Osteoblast (primary cell): ENCODE measurements at regions not wholly inside any gene's neighbourhood (a gene's known extent, or its start where the extent isn't known, plus 50 kb on each side); places are given as distances from the start of the nearest gene placed in this dataset.

Experiments used
- DNase-seq: peaks from one replicate; pipeline ENCODE4 v3.0.0; 2011; ENCODE audit warnings: low spot score, mixed read lengths; ENCODE audit not compliant: insufficient read length; ENCODE audit errors: missing footprints
- H2AFZ ChIP-seq: 2 replicates; pipeline ENCODE4 v1.6.0; 2011; ENCODE audit warnings: mild to moderate bottlenecking, low read length
- H3K27ac ChIP-seq: 2 replicates; pipeline ENCODE4 v1.5.1; 2011; ENCODE audit warnings: mild to moderate bottlenecking, low read depth, low read length, moderate library complexity
- H3K27me3 ChIP-seq: 2 replicates; pipeline ENCODE4 v1.6.0; 2012; ENCODE audit warnings: mild to moderate bottlenecking, control low read depth, inconsistent platforms, low read length, moderate library complexity; ENCODE audit not compliant: insufficient read depth
- H3K36me3 ChIP-seq: 2 replicates; pipeline ENCODE4 v1.5.1; 2011; ENCODE audit warnings: mild to moderate bottlenecking, low read length, control low read depth, moderate library complexity; ENCODE audit not compliant: insufficient read depth
- H3K4me1 ChIP-seq: 2 replicates; pipeline ENCODE4 v1.5.1; 2011; ENCODE audit warnings: mild to moderate bottlenecking, low read length, control low read depth, moderate library complexity; ENCODE audit not compliant: insufficient read depth
- H3K4me2 ChIP-seq: 2 replicates; pipeline ENCODE4 v1.6.0; 2011; ENCODE audit warnings: mild to moderate bottlenecking, low read length; ENCODE audit not compliant: insufficient read depth
- H3K4me3 ChIP-seq: fragments of 200-600 bp; sonication (generic); 3 replicates; pipeline ENCODE4 v1.5.1; 2012; ENCODE audit warnings: mild to moderate bottlenecking, low read length, inconsistent platforms; ENCODE audit not compliant: insufficient read depth
- H3K79me2 ChIP-seq: 2 replicates; pipeline ENCODE4 v1.6.0; 2012; ENCODE audit warnings: mild to moderate bottlenecking, low read length, control low read depth, inconsistent platforms; ENCODE audit not compliant: insufficient read depth
- H3K9me3 ChIP-seq: 2 replicates; pipeline ENCODE4 v1.5.1; 2011; ENCODE audit warnings: low read depth, low read length, control low read depth
- H4K20me1 ChIP-seq: 2 replicates; pipeline ENCODE4 v1.6.0; 2012; ENCODE audit warnings: mild to moderate bottlenecking, low read length, control low read depth; ENCODE audit not compliant: insufficient read depth
- TF ChIP-seq, protein P1 (sequence below): IDR thresholded peaks from 2 replicates; pipeline ENCODE4 v1.5.1; 2011; ENCODE audit warnings: mild to moderate bottlenecking, low read depth, low read length, moderate library complexity; ENCODE audit errors: extremely low read depth

DNA sequence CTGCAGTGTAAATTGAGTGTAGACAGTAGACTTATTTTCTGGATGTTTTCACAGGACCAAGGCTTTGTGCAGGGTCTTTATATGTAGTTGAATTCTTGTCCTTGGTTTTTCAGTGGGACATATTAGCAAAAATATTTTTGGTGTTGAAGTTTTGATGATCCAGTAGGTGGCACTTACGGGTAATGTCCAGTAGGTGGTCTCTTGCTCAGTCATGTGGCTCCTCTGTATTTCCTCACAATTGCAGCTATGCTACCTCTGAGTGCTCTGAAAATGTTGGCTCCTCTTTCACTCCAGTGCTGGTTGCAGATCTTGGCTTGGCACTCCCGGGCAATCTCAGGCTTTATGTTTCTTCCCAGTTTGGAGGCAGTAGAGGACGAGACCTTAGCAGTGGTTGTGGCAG lies 419.8 kb upstream of the AMOT start:
- no peak overlapping the region for H2AFZ ChIP-seq
- H3K9me3 ChIP-seq: no peaks in the 10 kb centered on the region
- H3K79me2 ChIP-seq: no peaks in the 10 kb centered on the region
- no peaks in the 10 kb centered on the region for H3K36me3 ChIP-seq
- no peak overlapping the region for H3K27ac ChIP-seq
- no peak overlapping the region for H3K4me2 ChIP-seq
- H4K20me1 ChIP-seq: no peaks in the 10 kb centered on the region
- TF ChIP-seq, protein P1, sequence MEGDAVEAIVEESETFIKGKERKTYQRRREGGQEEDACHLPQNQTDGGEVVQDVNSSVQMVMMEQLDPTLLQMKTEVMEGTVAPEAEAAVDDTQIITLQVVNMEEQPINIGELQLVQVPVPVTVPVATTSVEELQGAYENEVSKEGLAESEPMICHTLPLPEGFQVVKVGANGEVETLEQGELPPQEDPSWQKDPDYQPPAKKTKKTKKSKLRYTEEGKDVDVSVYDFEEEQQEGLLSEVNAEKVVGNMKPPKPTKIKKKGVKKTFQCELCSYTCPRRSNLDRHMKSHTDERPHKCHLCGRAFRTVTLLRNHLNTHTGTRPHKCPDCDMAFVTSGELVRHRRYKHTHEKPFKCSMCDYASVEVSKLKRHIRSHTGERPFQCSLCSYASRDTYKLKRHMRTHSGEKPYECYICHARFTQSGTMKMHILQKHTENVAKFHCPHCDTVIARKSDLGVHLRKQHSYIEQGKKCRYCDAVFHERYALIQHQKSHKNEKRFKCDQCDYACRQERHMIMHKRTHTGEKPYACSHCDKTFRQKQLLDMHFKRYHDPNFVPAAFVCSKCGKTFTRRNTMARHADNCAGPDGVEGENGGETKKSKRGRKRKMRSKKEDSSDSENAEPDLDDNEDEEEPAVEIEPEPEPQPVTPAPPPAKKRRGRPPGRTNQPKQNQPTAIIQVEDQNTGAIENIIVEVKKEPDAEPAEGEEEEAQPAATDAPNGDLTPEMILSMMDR: peak; percentile 12
- H3K27me3 ChIP-seq: peaks cover 2% of the 10 kb centered on the region
- no peak overlapping the region for H3K4me3 ChIP-seq
- no peak for DNase-seq
- no peaks in the 10 kb centered on the region for H3K4me1 ChIP-seq

DNA sequence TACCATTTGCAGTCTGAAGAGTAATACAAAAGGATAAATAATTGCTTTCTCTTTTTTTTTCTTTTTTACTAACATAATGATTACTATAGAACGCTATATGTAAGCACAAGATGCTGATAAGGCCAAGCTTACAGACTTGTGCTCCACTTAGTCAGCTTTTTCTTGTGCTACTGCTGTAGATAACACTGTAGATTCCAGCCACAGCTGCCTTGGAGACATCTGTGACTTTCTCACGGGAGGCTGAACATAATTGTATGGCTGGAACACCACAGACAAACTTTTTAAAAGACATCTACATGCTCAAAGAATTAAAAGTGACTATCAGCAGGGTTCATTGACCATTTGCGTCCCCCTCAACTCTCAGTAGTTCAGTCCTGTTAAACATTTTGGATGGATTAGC lies 381.7 kb upstream of the AMOT start:
- Histone ChIP-seq H3K79me2 (no peaks in the 10 kb centered on the region), H3K4me2 (no peak overlapping the region), H3K4me3 (no peak overlapping the region), H2AFZ (no peak overlapping the region), H3K9me3 (no peaks in the 10 kb centered on the region), H3K27ac (no peak overlapping the region), H4K20me1 (no peaks in the 10 kb centered on the region), H3K36me3 (no peaks in the 10 kb centered on the region), H3K4me1 (no peaks in the 10 kb centered on the region), H3K27me3 (peaks cover 3% of the 10 kb centered on the region)
- no peak for DNase-seq
- TF ChIP-seq, protein P1: no peak

GRCh38 chrX:113212052-113212451 lies 371.4 kb upstream of the AMOT start:
- H2AFZ ChIP-seq: no peak overlapping the region
- H3K79me2 ChIP-seq: no peaks in the 10 kb centered on the region
- H3K9me3 ChIP-seq: no peaks in the 10 kb centered on the region
- no peak overlapping the region for H3K4me3 ChIP-seq
- H3K27ac ChIP-seq: no peak overlapping the region
- DNase-seq: no peak
- H3K27me3 ChIP-seq: peaks cover 6% of the 10 kb centered on the region
- no peaks in the 10 kb centered on the region for H3K4me1 ChIP-seq
- H3K4me2 ChIP-seq: no peak overlapping the region
- no peaks in the 10 kb centered on the region for H4K20me1 ChIP-seq
- H3K36me3 ChIP-seq: no peaks in the 10 kb centered on the region
- TF ChIP-seq, protein P1: no peak

DNA sequence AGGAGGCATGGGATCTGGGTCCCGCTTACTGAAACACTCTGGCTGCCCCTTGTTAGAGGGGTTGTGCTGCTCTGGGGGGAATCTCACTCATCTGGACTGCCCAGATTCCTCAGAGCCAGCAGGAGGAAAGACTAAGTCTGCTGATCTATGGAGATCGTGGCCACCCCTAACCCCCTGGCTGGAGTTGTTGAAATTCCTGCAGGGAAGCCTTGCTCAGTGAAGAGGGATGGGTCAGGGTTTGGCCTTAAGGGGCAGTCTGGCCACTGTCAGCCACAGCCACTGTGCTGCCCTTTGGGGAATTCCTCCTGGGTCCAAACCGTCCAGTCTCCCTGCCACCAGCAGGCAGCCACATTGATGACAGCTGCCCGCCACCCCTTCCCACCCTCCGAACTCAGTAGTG lies 362.0 kb upstream of the AMOT start:
- Histone ChIP-seq H4K20me1 (no peaks in the 10 kb centered on the region), H3K27ac (no peak overlapping the region), H3K4me2 (no peak overlapping the region), H3K4me3 (no peak overlapping the region), H3K79me2 (no peaks in the 10 kb centered on the region), H2AFZ (no peak overlapping the region), H3K27me3 (no peaks in the 10 kb centered on the region), H3K9me3 (no peaks in the 10 kb centered on the region), H3K36me3 (no peaks in the 10 kb centered on the region), H3K4me1 (no peaks in the 10 kb centered on the region)
- no peak for DNase-seq
- TF ChIP-seq, protein P1: no peak
